ENCODE measurements at regions not wholly inside any gene's neighbourhood (a gene's known extent, or its start where the extent isn't known, plus 50 kb on each side); places are given as distances from the start of the nearest gene placed in this dataset.

GRCh38 chr3:94433811-94434210 is 370.9 kb downstream of the NSUN3 start:
- no peaks in the 10 kb centered on the region for H3K36me3 ChIP-seq
- peaks cover 30% of the 10 kb centered on the region for H3K27me3 ChIP-seq (ENCODE audit: insufficient read depth, low read depth, severe bottlenecking)
- H3K4me3 ChIP-seq (ENCODE audit: low read depth, low read length), result no peak overlapping the region
- no peak for DNase-seq
- no peaks in the 10 kb centered on the region for H3K9me3 ChIP-seq (ENCODE audit: severe bottlenecking)
- H3K27ac ChIP-seq, result no peak overlapping the region
- no peak for TF ChIP-seq CTCF (IDR thresholded peaks at IDR 0.05; ENCODE audit: low read depth, low read length)

GRCh38 chr3:94440767-94441493 is 378.1 kb downstream of the NSUN3 start:
- DNase-seq, result no peak
- Histone ChIP-seq H3K27ac (no peak overlapping the region), H3K36me3 (no peaks in the 10 kb centered on the region), H3K9me3 (ENCODE audit: severe bottlenecking) (no peaks in the 10 kb centered on the region), H3K27me3 (ENCODE audit: insufficient read depth, low read depth, severe bottlenecking) (peaks cover 55% of the 10 kb centered on the region), H3K4me3 (ENCODE audit: low read depth, low read length) (no peak overlapping the region)
- TF ChIP-seq CTCF (IDR thresholded peaks at IDR 0.05; ENCODE audit: low read depth, low read length), result no peak

- TF ChIP-seq CTCF (IDR thresholded peaks at IDR 0.05; ENCODE audit: low read depth, low read length), result no peak
- no peak for DNase-seq
- Histone ChIP-seq H3K27ac (no peak overlapping the region), H3K36me3 (no peaks in the 10 kb centered on the region), H3K27me3 (ENCODE audit: insufficient read depth, low read depth, severe bottlenecking) (peaks cover 60% of the 10 kb centered on the region), H3K9me3 (ENCODE audit: severe bottlenecking) (no peaks in the 10 kb centered on the region), H3K4me3 (ENCODE audit: low read depth, low read length) (no peak overlapping the region)
These were observed 378.6 kb downstream of the NSUN3 start for GRCh38 chr3:94441494-94441847.

- peaks cover 61% of the 10 kb centered on the region for H3K27me3 ChIP-seq (ENCODE audit: insufficient read depth, low read depth, severe bottlenecking)
- H3K9me3 ChIP-seq (ENCODE audit: severe bottlenecking), result no peaks in the 10 kb centered on the region
- no peaks in the 10 kb centered on the region for H3K36me3 ChIP-seq
- no peak for DNase-seq
- no peak overlapping the region for H3K27ac ChIP-seq
- TF ChIP-seq CTCF (IDR thresholded peaks at IDR 0.05; ENCODE audit: low read depth, low read length), result no peak
- H3K4me3 ChIP-seq (ENCODE audit: low read depth, low read length), result no peak overlapping the region
These were observed 391.0 kb downstream of the NSUN3 start for GRCh38 chr3:94453864-94454263.

- TF ChIP-seq CTCF (IDR thresholded peaks at IDR 0.05; ENCODE audit: low read depth, low read length), result no peak
- no peak for DNase-seq
- H3K9me3 ChIP-seq (ENCODE audit: severe bottlenecking), result no peaks in the 10 kb centered on the region
These were observed 396.3 kb downstream of the NSUN3 start for GRCh38 chr3:94459167-94459566.

GRCh38 chr3:94460931-94461330 is 398.1 kb downstream of the NSUN3 start:
- no peak overlapping the region for H3K27ac ChIP-seq
- peaks cover 54% of the 10 kb centered on the region for H3K27me3 ChIP-seq (ENCODE audit: insufficient read depth, low read depth, severe bottlenecking)
- no peak for DNase-seq
- H3K36me3 ChIP-seq, result no peaks in the 10 kb centered on the region
- no peaks in the 10 kb centered on the region for H3K9me3 ChIP-seq (ENCODE audit: severe bottlenecking)
- H3K4me3 ChIP-seq (ENCODE audit: low read depth, low read length), result no peak overlapping the region
- no peak for TF ChIP-seq CTCF (IDR thresholded peaks at IDR 0.05; ENCODE audit: low read depth, low read length)

More at GRCh38 chr3:94459167-94459566, 396.3 kb downstream of the NSUN3 start:
- H3K27me3 ChIP-seq (ENCODE audit: insufficient read depth, low read depth, severe bottlenecking), result peaks cover 48% of the 10 kb centered on the region
- no peak overlapping the region for H3K4me3 ChIP-seq (ENCODE audit: low read depth, low read length)
- no peaks in the 10 kb centered on the region for H3K36me3 ChIP-seq
- H3K27ac ChIP-seq, result no peak overlapping the region
